NCI-H524 treated with DMSO at 0.1 percent for 48 hours (cell line): ENCODE measurements at regions not wholly inside any gene's neighbourhood (a gene's known extent, or its start where the extent isn't known, plus 50 kb on each side); places are given as distances from the start of the nearest gene placed in this dataset.

Experiments
- DNase-seq: peaks from one replicate; lab custom pipeline; 2025; lab: John Stamatoyannopoulos, UW

DNA sequence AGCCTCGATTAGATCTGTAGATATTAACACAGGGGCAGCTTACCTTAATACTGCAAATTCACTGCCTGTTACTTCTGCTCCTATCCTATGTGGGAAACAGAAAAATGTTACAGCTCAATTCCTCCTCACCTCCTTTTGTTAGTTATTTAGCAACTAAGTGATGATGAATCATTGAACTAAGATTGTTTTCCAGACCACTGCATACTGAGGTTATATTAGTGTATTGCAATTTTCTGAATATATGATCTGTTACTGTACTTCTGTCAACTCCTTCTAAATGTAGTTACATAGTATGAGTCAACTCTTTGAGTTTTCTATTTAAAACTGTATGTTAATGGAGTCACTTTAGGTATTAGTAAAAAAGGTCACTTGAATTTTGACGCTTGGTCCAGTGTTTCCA is 331.5 kb upstream of the SLCO3A1 start:
- DNase-seq: no peak

GRCh38 chr15:91522605-91523332 is 330.7 kb upstream of the SLCO3A1 start:
- DNase-seq: peak; percentile 6

GRCh38 chr15:91523596-91523995 is 329.9 kb upstream of the SLCO3A1 start:
- no peak for DNase-seq

DNA sequence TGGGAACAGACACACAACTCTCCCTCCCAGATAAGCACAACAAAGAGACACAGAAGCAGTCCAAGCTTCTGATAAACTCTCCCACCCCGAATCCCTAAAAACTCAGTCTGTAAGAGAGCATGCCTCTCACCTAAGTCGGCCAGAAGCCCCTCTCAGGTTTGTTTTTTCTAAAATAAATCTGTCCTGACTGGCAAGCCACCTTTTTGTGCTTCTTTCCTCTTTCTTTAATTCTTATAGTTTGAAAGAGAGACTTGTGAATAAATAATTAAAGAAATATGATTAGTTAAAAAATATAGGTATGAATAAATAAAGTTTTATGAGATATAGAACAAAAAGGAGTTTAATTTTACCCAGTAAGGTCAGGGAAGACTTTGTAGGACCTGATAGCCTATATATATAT is 329.0 kb upstream of the SLCO3A1 start:
- no peak for DNase-seq

DNA sequence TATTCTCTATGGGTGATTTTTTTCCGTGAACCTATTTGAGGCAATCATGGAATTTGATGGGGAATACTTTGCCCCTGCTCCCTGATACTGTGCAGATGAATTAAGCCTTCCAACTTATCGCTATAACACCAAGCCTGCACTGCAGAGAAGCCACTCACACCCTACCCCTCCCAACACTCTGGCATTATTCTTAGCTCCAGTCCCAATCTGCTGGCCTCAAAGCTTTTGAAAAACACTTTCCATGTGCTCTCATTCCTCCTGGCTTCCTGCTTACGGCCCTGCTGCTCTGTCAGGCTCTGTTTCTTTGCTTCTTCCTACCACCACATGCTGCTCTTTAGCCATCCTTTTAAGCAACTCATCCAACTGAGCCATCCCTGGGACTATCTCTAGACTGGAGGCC is 327.8 kb upstream of the SLCO3A1 start:
- no peak for DNase-seq

DNA sequence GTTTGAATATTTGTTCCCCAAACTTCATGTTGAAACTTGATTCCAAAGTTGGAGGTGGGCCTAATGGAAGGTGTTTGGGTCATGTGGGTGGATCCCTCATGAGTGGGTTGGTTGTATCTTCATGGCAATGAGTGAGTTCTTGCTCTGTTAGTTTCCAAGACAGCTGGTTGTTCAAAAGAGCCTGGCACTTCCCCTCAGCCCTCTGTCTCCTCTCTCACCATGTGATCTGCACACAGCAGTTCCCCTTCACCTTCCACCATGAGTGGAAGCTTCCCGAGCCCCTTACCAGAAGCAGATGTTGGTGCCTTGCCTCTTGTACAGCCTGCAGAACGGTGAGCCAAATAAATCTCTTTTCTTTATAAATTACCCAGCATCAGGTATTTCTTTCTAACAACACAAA is 327.1 kb upstream of the SLCO3A1 start:
- no peak for DNase-seq

- DNase-seq: no peak
Measured at GRCh38 chr15:91528801-91529200, 324.7 kb upstream of the SLCO3A1 start.

DNA sequence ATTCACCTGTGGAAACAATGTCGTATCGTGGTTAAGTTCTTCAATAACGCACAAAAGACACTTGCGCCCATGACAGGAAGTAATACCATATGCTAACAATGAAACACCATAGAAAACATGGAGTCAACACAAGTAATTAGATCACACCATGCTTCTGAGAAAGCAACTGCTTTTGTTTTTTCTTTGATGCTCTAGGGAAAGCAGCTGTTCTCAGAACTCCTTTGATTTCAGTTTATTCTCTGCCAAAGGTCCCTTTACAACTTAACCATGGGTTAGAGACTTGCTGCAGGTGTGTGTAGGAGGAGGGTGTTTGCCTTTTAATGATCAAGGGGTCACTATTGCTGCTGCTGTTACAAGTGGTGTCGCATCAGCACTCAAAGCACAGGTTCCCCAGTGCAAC is 324.0 kb upstream of the SLCO3A1 start:
- DNase-seq: no peak

- DNase-seq: no peak
Measured at GRCh38 chr15:91530279-91530678, 323.2 kb upstream of the SLCO3A1 start.

- DNase-seq: no peak
Measured at GRCh38 chr15:91530956-91531582, 322.4 kb upstream of the SLCO3A1 start.

GRCh38 chr15:91534235-91534634 is 319.3 kb upstream of the SLCO3A1 start:
- DNase-seq: no peak

DNA sequence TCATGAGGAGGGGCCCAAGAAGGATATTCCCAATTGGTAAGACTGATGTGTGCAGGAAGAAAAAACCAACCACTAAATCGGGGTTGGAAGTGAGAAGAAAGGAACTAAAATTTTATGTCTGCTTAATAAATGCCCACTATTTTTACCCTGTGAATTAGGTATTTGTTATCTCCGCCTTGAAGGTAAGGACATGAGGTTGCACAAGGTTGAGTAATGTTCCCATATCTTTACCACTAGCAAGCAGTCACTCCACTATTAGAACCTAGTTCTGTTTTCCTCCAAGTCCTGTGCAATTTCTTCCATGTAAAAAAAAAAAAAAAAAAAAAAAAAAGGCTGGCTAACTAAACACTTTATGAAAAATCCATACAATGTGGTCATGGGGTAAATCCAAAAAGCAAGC is 318.5 kb upstream of the SLCO3A1 start:
- no peak for DNase-seq

- peak; percentile 5 for DNase-seq
Measured at GRCh38 chr15:91535856-91536500, 317.5 kb upstream of the SLCO3A1 start.

GRCh38 chr15:91537856-91538255 is 315.7 kb upstream of the SLCO3A1 start:
- no peak for DNase-seq

DNA sequence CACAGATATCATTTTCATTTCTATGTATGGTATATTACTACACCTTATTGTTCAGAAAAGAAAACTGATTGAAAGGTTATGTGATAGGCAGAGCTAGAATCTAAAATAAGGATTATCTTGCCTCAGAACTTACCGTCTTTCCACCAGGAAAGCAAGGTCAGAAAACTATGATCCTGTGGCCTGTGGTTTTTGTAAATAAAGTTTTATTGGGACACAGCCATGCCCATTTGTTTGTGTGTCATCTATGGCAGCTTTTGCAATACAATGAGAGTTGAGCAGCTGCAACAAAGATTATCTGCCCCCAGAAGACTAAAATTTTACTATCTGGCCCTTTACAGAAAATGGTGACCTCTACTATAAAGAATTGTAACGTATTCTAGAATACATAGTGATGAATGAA is 314.7 kb upstream of the SLCO3A1 start:
- no peak for DNase-seq

GRCh38 chr15:91541286-91541685 is 312.2 kb upstream of the SLCO3A1 start:
- no peak for DNase-seq

DNA sequence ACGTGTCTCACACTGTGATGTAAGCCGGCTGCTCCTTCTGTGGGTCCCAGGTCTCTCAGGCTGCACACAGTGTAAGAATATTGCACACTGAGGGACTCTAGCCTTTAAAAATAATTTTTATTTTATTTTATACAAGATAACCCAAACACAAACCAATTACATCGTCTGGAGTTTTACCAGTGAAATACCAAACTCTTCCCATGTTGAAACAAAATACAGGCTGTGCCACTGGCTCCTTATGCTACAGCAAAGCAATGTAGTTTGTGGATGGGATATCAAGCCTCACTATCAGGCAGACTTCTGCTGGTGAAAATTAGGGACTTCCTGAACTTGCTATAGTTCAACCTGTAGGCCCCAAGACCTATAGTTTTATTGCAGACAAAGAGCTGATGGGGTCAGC is 311.3 kb upstream of the SLCO3A1 start:
- DNase-seq: no peak

DNA sequence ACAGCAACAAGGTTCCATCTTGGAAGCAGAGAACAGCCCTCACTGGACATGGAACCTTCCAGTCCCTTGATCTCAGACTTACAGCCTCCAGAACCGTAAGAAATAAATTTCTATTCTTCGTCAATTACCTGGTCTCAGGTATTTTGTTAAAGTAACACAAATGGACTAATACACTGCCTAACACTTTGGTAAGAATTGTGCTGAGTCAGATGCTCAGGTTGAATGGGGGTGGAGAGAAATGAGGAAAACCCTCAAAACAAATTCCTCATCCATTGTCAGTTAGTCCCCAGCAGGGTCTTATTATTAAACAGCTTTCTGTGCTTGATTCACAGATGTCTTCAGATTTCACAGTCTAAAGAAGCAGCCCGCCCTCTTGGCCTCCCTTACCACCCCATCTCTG is 306.2 kb upstream of the SLCO3A1 start:
- DNase-seq: no peak

GRCh38 chr15:91548549-91548948 is 305.0 kb upstream of the SLCO3A1 start:
- DNase-seq: no peak

DNA sequence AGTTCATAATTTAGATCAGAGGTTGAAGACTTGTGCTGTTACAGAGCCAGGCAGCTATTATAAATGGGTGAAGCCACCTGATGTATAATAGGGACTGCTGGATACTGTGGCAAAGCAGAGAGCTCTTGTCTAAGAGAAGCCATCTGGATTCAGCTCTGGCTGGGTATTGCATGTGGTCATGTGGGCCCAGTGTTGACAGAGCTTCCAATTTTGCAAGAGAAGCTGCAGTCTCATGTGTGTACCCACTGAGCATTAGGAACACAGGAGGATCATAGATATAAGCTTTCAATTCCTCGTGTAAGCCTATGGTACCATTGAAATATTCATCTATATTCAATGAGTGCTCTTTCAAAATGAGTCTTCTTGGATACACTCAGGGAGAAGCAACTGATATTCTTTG is 303.9 kb upstream of the SLCO3A1 start:
- DNase-seq: peak; percentile 7

GRCh38 chr15:91552555-91552954 is 301.0 kb upstream of the SLCO3A1 start:
- DNase-seq: peak; percentile 75

DNA sequence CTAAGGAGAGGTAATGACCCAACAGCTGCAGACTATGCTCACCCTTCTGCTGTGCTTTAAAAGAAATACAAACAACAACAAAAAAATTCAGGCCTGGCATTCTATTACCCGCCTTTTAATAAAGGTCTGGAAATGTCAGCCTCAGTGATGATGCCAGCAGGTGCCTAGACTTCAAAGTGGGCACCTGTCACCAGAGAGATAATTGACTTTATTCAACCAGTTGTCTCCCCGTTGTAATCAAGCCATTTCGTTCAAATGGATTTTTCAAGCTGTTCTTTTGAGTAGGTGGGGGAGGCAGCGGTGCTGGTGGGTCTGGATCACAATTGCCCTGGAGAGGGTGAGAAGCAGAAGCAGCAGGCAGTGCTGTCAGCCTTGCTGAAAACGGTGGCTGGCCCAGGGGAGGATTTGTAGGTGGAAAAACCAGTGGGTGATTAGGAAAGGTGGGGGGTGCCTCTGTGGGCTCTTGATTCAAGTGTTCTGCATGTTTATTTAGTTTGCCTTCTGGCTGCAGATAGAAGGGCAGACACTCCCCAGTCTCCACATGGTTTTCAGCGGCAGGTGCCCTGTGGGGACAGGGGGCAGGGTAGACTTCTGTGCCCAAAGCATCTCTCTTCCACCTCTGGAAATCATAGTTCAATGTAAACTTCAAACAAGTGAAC is 300.2 kb upstream of the SLCO3A1 start:
- peak; percentile 85 for DNase-seq

- no peak for DNase-seq
Measured at GRCh38 chr15:91555312-91555711, 298.2 kb upstream of the SLCO3A1 start.
